ENCODE measurements at regions not wholly inside any gene's neighbourhood (a gene's known extent, or its start where the extent isn't known, plus 50 kb on each side); places are given as distances from the start of the nearest gene placed in this dataset.

GRCh38 chr7:86926732-86927131, 132.7 kb downstream of the ELAPOR2 start (continued):
- TF ChIP-seq, protein P1, sequence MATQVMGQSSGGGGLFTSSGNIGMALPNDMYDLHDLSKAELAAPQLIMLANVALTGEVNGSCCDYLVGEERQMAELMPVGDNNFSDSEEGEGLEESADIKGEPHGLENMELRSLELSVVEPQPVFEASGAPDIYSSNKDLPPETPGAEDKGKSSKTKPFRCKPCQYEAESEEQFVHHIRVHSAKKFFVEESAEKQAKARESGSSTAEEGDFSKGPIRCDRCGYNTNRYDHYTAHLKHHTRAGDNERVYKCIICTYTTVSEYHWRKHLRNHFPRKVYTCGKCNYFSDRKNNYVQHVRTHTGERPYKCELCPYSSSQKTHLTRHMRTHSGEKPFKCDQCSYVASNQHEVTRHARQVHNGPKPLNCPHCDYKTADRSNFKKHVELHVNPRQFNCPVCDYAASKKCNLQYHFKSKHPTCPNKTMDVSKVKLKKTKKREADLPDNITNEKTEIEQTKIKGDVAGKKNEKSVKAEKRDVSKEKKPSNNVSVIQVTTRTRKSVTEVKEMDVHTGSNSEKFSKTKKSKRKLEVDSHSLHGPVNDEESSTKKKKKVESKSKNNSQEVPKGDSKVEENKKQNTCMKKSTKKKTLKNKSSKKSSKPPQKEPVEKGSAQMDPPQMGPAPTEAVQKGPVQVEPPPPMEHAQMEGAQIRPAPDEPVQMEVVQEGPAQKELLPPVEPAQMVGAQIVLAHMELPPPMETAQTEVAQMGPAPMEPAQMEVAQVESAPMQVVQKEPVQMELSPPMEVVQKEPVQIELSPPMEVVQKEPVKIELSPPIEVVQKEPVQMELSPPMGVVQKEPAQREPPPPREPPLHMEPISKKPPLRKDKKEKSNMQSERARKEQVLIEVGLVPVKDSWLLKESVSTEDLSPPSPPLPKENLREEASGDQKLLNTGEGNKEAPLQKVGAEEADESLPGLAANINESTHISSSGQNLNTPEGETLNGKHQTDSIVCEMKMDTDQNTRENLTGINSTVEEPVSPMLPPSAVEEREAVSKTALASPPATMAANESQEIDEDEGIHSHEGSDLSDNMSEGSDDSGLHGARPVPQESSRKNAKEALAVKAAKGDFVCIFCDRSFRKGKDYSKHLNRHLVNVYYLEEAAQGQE (IDR thresholded peaks at IDR 0.05; ENCODE audit: low read depth) = no peak
- TF ChIP-seq FOSL1 (IDR thresholded peaks at IDR 0.05; ENCODE audit: low read depth) (no peak), CEBPB (IDR thresholded peaks at IDR 0.05; ENCODE audit: low read depth) (no peak)

DNA sequence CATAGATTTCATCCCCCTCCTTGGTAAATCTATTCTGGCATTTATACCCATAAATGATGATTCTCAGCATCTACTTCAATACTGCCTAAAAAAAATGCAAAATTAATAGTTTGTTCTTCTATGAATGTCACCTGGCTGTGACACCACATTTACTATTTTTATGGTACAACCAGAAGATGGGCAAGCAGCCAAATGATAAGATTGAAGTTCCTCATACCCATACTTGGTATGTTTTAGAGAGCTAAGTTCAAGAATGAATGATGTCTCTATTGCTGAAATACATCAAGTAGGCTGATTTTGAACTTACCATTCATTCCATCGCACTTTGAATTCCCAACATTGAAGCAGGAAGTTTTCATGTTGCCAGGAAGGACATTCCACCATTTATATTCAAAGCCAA, 134.2 kb downstream of the ELAPOR2 start:
- Histone ChIP-seq H3K4me2 (ENCODE audit: low read length) (no peak overlapping the region), H3K9me2 (ENCODE audit: insufficient read depth) (no peaks in the 10 kb centered on the region), H3K27me3 (ENCODE audit: insufficient read depth, low read length) (no peaks in the 10 kb centered on the region), H4K20me1 (ENCODE audit: insufficient read depth) (no peaks in the 10 kb centered on the region), H3K4me1 (ENCODE audit: control insufficient read depth in 1 of 2, insufficient read depth in 2 of 2, low read length in 2 of 2) (no peaks in the 10 kb centered on the region), H3K4me3 (replicated peaks in 1 of 2; ENCODE audit: low read depth in 1 of 2, low read length in 2 of 2) (no peak overlapping the region), H3K9me3 (ENCODE audit: control insufficient read depth in 1 of 2, insufficient read depth in 1 of 2, low read depth in 1 of 2, low read length in 2 of 2) (no peaks in the 10 kb centered on the region), H2AFZ (ENCODE audit: low read depth, low read length, poor library complexity, severe bottlenecking) (no peak overlapping the region), H3K9ac (ENCODE audit: low read length) (no peak overlapping the region), H3K79me2 (ENCODE audit: insufficient read depth, low read length) (no peaks in the 10 kb centered on the region), H3K36me3 (ENCODE audit: control insufficient read depth in 1 of 2, insufficient read depth in 2 of 2, low read length in 2 of 2) (0 out of 4 replicates have a peak, but pooled peaks cover 0 to 2% of the 10 kb centered on the region in 2 experiments), H3K27ac (ENCODE audit: low read depth, low read length) (no peak overlapping the region)
- ATAC-seq (no peak), DNase-seq (ENCODE audit: low read depth, low spot score) (no peak)
- intact Hi-C loops (cut with micrococcal nuclease) = loop anchor here (5.0 kb wide), 2 partner anchors 147 to 297 kb away; no protein-coding TSS in a partner anchor
- RAD21 ChIA-PET (ENCODE audit: low non-redundant PET in 1 of 2, low total read pairs in 2 of 2, uncharacterized antibody in 2 of 2, unreplicated experiment in 2 of 2) = no interaction called here
- POLR2A ChIA-PET = no interaction called here
- CTCF ChIA-PET = interaction anchor here (0.6 to 1.9 kb wide), 2 partner anchors 20 to 223 kb away, joined by 6 read pairs; no protein-coding TSS in a partner anchor
- no peak for TF ChIP-seq CEBPB (IDR thresholded peaks at IDR 0.05; ENCODE audit: low read depth)
- TF ChIP-seq CBX3 (IDR thresholded peaks at IDR 0.05; ENCODE audit: low read depth) = no peak
- TF ChIP-seq SP1 (IDR thresholded peaks at IDR 0.05; ENCODE audit: low read depth) = no peak
- no peak for TF ChIP-seq SRF (IDR thresholded peaks at IDR 0.05; ENCODE audit: low read depth)
- BruUV-seq (replicated peaks) = no TSS peak

Measured in HCT116 (cell line).